22Rv1 (cell line): ENCODE measurements at regions not wholly inside any gene's neighbourhood (a gene's known extent, or its start where the extent isn't known, plus 50 kb on each side); places are given as distances from the start of the nearest gene placed in this dataset.

Experiments used
- H3K27ac ChIP-seq: fragments of 450-650 bp; 2 replicates; pipeline ENCODE4 v1.5.1; 2017
- CTCF ChIP-seq: fragments of 450-650 bp; IDR thresholded peaks from 2 replicates; pipeline ENCODE4 v1.5.1; 2017; ENCODE audit warnings: mild to moderate bottlenecking
- ZFX ChIP-seq: fragments of 450-650 bp; IDR thresholded peaks from 2 replicates; pipeline ENCODE4 v1.6.1; 2017; ENCODE audit warnings: antibody characterized with exemption, borderline replicate concordance

- TF ChIP-seq CTCF (no peak), ZFX (no peak)
- H3K27ac ChIP-seq = no peak overlapping the region
These were observed 80.7 kb downstream of the PLCE1 start for GRCh38 chr10:94074462-94074861.

DNA sequence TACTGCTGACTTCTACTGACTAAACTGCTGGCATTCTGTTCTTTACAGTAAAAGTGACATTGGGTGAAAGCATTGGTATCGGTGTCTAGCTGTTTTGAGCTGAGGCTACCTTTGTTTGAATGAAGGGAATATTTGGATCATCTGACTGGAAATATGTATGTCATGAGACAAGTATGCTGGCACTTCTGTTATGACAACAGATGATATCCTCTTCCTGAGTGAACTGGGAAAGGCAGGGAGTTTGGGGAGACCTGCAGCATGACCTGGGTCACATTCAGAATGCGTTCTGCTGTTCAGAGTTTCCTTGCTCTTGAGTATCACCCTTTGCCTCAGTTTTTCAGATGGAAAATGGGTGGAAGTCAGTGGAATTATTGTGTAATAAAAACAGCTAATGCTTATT, 81.8 kb downstream of the PLCE1 start:
- H3K27ac ChIP-seq = no peak overlapping the region
- TF ChIP-seq ZFX (no peak), CTCF (no peak)

GRCh38 chr10:94076325-94076841, 82.7 kb downstream of the PLCE1 start:
- H3K27ac ChIP-seq = no peak overlapping the region
- TF ChIP-seq ZFX (no peak), CTCF (peak; percentile 18; the same call in 1 of the 2 replicates)

DNA sequence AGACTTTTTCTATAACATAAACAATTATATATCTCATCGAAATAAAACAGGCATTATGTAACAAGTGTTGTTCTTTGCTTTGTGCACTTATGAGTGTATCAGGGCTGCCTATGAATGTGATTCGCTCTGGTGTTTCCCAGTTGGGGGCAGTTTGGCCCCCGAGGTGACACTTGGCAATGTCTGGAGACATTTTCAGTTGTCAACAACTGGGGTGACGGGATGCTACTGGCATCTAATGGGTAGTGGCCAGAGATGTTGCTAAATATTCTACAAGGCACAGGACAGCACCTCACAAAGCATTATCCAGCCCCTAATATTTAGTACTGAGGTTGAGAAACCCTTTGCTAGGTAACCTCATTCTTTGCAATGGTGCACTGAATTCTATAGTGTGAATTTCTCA, 83.3 kb downstream of the PLCE1 start:
- no peak for TF ChIP-seq CTCF
- no peak for TF ChIP-seq ZFX
- no peak overlapping the region for H3K27ac ChIP-seq

- no peak overlapping the region for H3K27ac ChIP-seq
- no peak for TF ChIP-seq CTCF
- TF ChIP-seq ZFX = no peak
These were observed 86.4 kb downstream of the PLCE1 start for GRCh38 chr10:94080108-94080507.

DNA sequence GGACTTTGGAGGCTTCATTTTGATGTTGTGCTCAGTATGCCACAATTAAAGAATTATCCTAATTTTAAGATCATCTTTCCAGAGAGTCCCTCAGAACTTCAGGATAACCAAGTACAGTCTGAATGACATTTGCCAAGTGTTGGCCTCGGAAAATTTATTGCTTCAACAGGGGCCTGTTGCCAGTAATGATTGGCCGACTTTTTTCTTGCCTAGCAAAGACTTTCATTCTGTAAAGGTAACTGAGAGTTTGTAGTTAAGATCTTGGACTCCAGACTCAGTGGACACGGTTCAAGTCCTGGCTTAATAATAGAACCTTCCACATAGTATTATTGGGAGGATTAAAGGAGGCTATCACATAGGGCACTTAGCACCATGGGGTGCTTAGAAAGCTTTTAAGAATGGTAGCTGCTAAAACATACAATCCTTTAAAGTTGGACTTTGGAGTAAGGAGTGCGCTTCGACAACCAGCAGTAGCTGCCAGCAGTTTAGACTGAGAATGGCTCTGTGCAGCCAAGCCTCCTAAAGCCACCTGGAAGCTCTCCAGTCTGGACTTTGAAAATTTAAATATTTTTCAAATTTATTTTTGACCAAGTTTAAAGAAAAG, 90.0 kb downstream of the PLCE1 start:
- TF ChIP-seq ZFX (no peak), CTCF (no peak)

GRCh38 chr10:94084344-94084743, 90.6 kb downstream of the PLCE1 start:
- H3K27ac ChIP-seq = no peak overlapping the region
- no peak for TF ChIP-seq ZFX

More for the DNA sequence above, 90.0 kb downstream of the PLCE1 start:
- no peak overlapping the region for H3K27ac ChIP-seq

- TF ChIP-seq ZFX = no peak
- no peak overlapping the region for H3K27ac ChIP-seq
These were observed 91.6 kb downstream of the PLCE1 start for GRCh38 chr10:94085288-94085687.
